H1 (cell line): ENCODE measurements at regions not wholly inside any gene's neighbourhood (a gene's known extent, or its start where the extent isn't known, plus 50 kb on each side); places are given as distances from the start of the nearest gene placed in this dataset.

ENCODE experiments used
- CTCF ChIA-PET: fragments of 300-600 bp; sonication (Branson Sonifier 250); formaldehyde crosslinking; loops from one replicate; lab custom pipeline; 2021; ENCODE audit not compliant: partially characterized antibody; lab: Charles Lee
- POLR2A ChIA-PET: fragments of 300-600 bp; sonication (Branson Sonifier 250); formaldehyde crosslinking; loops from one replicate; lab custom pipeline; 2021; ENCODE audit warnings: inconsistent platforms; ENCODE audit not compliant: partially characterized antibody; lab: Charles Lee
- DNase-seq, 2 experiments: peaks; one replicate each; pipeline versions ENCODE4 v3.0.0 to v3.0.0-alpha.2; 2010 to 2022; ENCODE audit warnings: low spot score in 2 of 2, low read depth in 1 of 2, mixed read lengths in 1 of 2
- FAIRE-seq: peaks from 2 replicates; lab custom pipeline; 2011; peaks lifted over from hg19 to GRCh38; lab: Jason Lieb, UNC
- H2AFZ ChIP-seq: 2 replicates; pipeline ENCODE4 v1.8.1; 2012; ENCODE audit warnings: low read length, inconsistent platforms
- H2AK5ac ChIP-seq: 2 replicates; pipeline ENCODE4 v1.6.1; 2013; ENCODE audit warnings: low read depth, low read length
- H2BK120ac ChIP-seq: replicated peaks from 2 replicates; pipeline ENCODE3; 2013; ENCODE audit warnings: low read depth, low read length, inconsistent platforms
- H2BK12ac ChIP-seq: 2 replicates; pipeline ENCODE4 v1.6.1; 2013; ENCODE audit warnings: low read depth, low read length
- H2BK15ac ChIP-seq: 2 replicates; pipeline ENCODE4 v1.6.1; 2013; ENCODE audit warnings: low read length
- H2BK20ac ChIP-seq: 2 replicates; pipeline ENCODE4 v1.6.1; 2013; ENCODE audit warnings: low read length
- H2BK5ac ChIP-seq: 2 replicates; pipeline ENCODE4 v1.6.1; 2013; ENCODE audit warnings: low read depth, low read length
- H3K14ac ChIP-seq: 2 replicates; pipeline ENCODE4 v1.6.1; 2013; ENCODE audit warnings: inconsistent platforms; ENCODE audit not compliant: insufficient read length
- H3K18ac ChIP-seq: 2 replicates; pipeline ENCODE4 v1.6.1; 2013; ENCODE audit warnings: low read length; ENCODE audit errors: extremely low read depth
- H3K23ac ChIP-seq: 2 replicates; pipeline ENCODE4 v1.6.1; 2013; ENCODE audit warnings: inconsistent platforms; ENCODE audit not compliant: insufficient read length
- H3K23me2 ChIP-seq: 2 replicates; pipeline ENCODE4 v1.6.1; 2013; ENCODE audit warnings: low read depth, low read length
- H3K27ac ChIP-seq: 2 replicates; pipeline ENCODE4 v1.6.1; 2011; ENCODE audit warnings: low read depth, low read length, inconsistent platforms
- H3K27me3 ChIP-seq, 4 experiments: replicated peaks in 1 of 4; 1 replicate in 1 of 4; 2 replicates in 3 of 4; pipeline versions ENCODE4 v1.6.1 to v1.8.1; 2011 to 2013; ENCODE audit warnings: low read length in 3 of 4, mild to moderate bottlenecking in 3 of 4, inconsistent platforms in 2 of 4, mixed read lengths in 2 of 4, moderate library complexity in 1 of 4; ENCODE audit not compliant: control insufficient read depth in 3 of 4, insufficient read depth in 3 of 4; ENCODE audit errors: extremely low read depth in 1 of 4
- H3K36me3 ChIP-seq, 4 experiments: 2 replicates each; pipeline versions ENCODE4 v1.6.1 to v1.8.1; 2011 to 2013; ENCODE audit warnings: mild to moderate bottlenecking in 4 of 4, low read length in 3 of 4, moderate library complexity in 2 of 4, control low read depth in 1 of 4, inconsistent platforms in 1 of 4; ENCODE audit not compliant: insufficient read depth in 4 of 4, control insufficient read depth in 2 of 4
- H3K4ac ChIP-seq: replicated peaks from 2 replicates; pipeline ENCODE3; 2013; ENCODE audit warnings: low read length, low read depth, mixed read lengths, inconsistent platforms; ENCODE audit not compliant: insufficient read length
- H3K4me1 ChIP-seq, 4 experiments: replicated peaks in 1 of 4; 1 replicate in 1 of 4; 2 replicates in 3 of 4; pipeline versions ENCODE4 v1.6.1 to v1.8.1; 2011 to 2013; ENCODE audit warnings: low read length in 3 of 4, inconsistent platforms in 2 of 4, mixed read lengths in 1 of 4; ENCODE audit not compliant: insufficient read depth in 4 of 4, control insufficient read depth in 3 of 4
- H3K4me2 ChIP-seq, 2 experiments: 2 replicates each; pipeline versions ENCODE4 v1.6.1 to v1.8.1; 2011 to 2013; ENCODE audit warnings: low read depth in 2 of 2, low read length in 2 of 2, control low read depth in 1 of 2, inconsistent platforms in 1 of 2, mild to moderate bottlenecking in 1 of 2; ENCODE audit not compliant: insufficient read depth in 1 of 2
- H3K4me3 ChIP-seq, 4 experiments: fragments of 200-600, 300-600 bp in 1 of 4; sonication (generic), shearing (Covaris generic), sonication (Bioruptor Twin) in 1 of 4; 2 replicates each; pipeline versions ENCODE4 v1.5.1 to v1.8.1; 2011 to 2016; ENCODE audit warnings: low read length in 4 of 4, low read depth in 3 of 4, control low read depth in 2 of 4, inconsistent platforms in 2 of 4, mild to moderate bottlenecking in 2 of 4, mixed read lengths in 1 of 4, moderate library complexity in 1 of 4; ENCODE audit not compliant: insufficient read depth in 2 of 4; ENCODE audit errors: extremely low read depth in 1 of 4
- H3K56ac ChIP-seq: replicated peaks from 2 replicates; pipeline ENCODE3; 2013; ENCODE audit warnings: low read depth, mild to moderate bottlenecking, mixed read lengths, low read length, inconsistent platforms; ENCODE audit not compliant: insufficient read length
- H3K79me1 ChIP-seq: 2 replicates; pipeline ENCODE4 v1.6.1; 2013; ENCODE audit warnings: low read depth, low read length, control low read depth
- H3K79me2 ChIP-seq, 2 experiments: 2 replicates each; pipeline versions ENCODE4 v1.6.1 to v1.8.1; 2012 to 2013; ENCODE audit warnings: low read length in 2 of 2, mild to moderate bottlenecking in 2 of 2, inconsistent platforms in 1 of 2; ENCODE audit not compliant: insufficient read depth in 2 of 2, control insufficient read depth in 1 of 2
- H3K9ac ChIP-seq, 4 experiments: replicated peaks in 1 of 4; 1 replicate in 1 of 4; 2 replicates in 3 of 4; pipeline versions ENCODE4 v1.6.1 to v1.8.1; 2011 to 2013; ENCODE audit warnings: low read depth in 3 of 4, low read length in 3 of 4, control low read depth in 2 of 4, mild to moderate bottlenecking in 2 of 4, moderate library complexity in 2 of 4, inconsistent platforms in 1 of 4; ENCODE audit errors: extremely low read depth in 1 of 4
- H3K9me3 ChIP-seq, 2 experiments: 2 replicates each; pipeline versions ENCODE4 v1.6.1 to v1.8.1; 2012 to 2013; ENCODE audit warnings: mild to moderate bottlenecking in 2 of 2, moderate library complexity in 2 of 2, control low read depth in 1 of 2, inconsistent platforms in 1 of 2, low read depth in 1 of 2, low read length in 1 of 2, mixed read lengths in 1 of 2; ENCODE audit not compliant: insufficient read depth in 2 of 2
- H4K20me1 ChIP-seq, 2 experiments: replicated peaks in 1 of 2; 2 replicates each; pipeline versions ENCODE3 to v1.8.1; 2011 to 2013; ENCODE audit warnings: inconsistent platforms in 2 of 2, low read length in 2 of 2, mild to moderate bottlenecking in 1 of 2; ENCODE audit not compliant: insufficient read depth in 2 of 2, control insufficient read depth in 1 of 2
- H4K5ac ChIP-seq: 2 replicates; pipeline ENCODE4 v1.6.1; 2013; ENCODE audit warnings: low read length, low read depth, mixed read lengths, inconsistent platforms; ENCODE audit not compliant: insufficient read length
- H4K8ac ChIP-seq: 2 replicates; pipeline ENCODE4 v1.8.0; 2013; ENCODE audit warnings: mild to moderate bottlenecking, moderate library complexity, low read length, inconsistent platforms; ENCODE audit not compliant: insufficient read depth; ENCODE audit errors: extremely low read depth
- H4K91ac ChIP-seq: replicated peaks from 2 replicates; pipeline ENCODE3; 2013; ENCODE audit warnings: low read length, mixed read lengths, inconsistent platforms; ENCODE audit not compliant: insufficient read length
- CEBPB ChIP-seq: IDR thresholded peaks from 2 replicates; pipeline ENCODE4 v1.6.1; 2012; ENCODE audit warnings: low read depth, low read length
- JUN ChIP-seq: IDR thresholded peaks from 2 replicates; pipeline ENCODE4 v1.6.1; 2011; ENCODE audit warnings: low read depth, mild to moderate bottlenecking, improper control_type of control experiment, low read length
- KDM4A ChIP-seq: IDR thresholded peaks from one replicate; pipeline ENCODE4 v1.7.1; 2012; ENCODE audit warnings: low read depth, mild to moderate bottlenecking, moderate library complexity, low read length, inconsistent platforms; ENCODE audit not compliant: severe bottlenecking
- SAP30 ChIP-seq: fragments of 300-600 bp; sonication (generic); IDR thresholded peaks from 2 replicates; pipeline ENCODE4 v1.7.1; 2012; ENCODE audit warnings: low read length, moderate library complexity, mild to moderate bottlenecking, inconsistent platforms; ENCODE audit not compliant: insufficient read depth, insufficient replicate concordance
- SP1 ChIP-seq: IDR thresholded peaks from 2 replicates; pipeline ENCODE4 v1.6.1; 2011; ENCODE audit warnings: low read depth, low read length
- USF2 ChIP-seq: IDR thresholded peaks from 2 replicates; pipeline ENCODE4 v1.6.1; 2011; ENCODE audit warnings: low read length, improper control_type of control experiment
- WGBS, 2 experiments: shearing (Covaris generic) in 1 of 2; methylation state at CpG; one replicate each; pipeline versions ENCODE4 v1.1.6 to v1.1.7; 2013 to 2015; ENCODE audit warnings: low lambda C conversion rate in 2 of 2, mixed read lengths in 2 of 2, inconsistent platforms in 1 of 2, low coverage in 1 of 2, missing lambda C conversion rate in 1 of 2; ENCODE audit not compliant: insufficient replicate concordance in 2 of 2, insufficient coverage in 1 of 2, insufficient read length in 1 of 2; ENCODE audit errors: extremely low coverage in 1 of 2, missing lambda C conversion rate in 1 of 2; 5-methylcytosine and 5-hydroxymethylcytosine counted together

- no peak overlapping the region for H4K5ac ChIP-seq
- H3K4ac ChIP-seq = no peak overlapping the region
- no peak overlapping the region for H4K8ac ChIP-seq
- no peak overlapping the region for H3K23ac ChIP-seq
- no peaks in the 10 kb centered on the region for H3K36me3 ChIP-seq
- no peak overlapping the region for H2BK12ac ChIP-seq
- H4K20me1 ChIP-seq = no peaks in the 10 kb centered on the region
- DNase-seq (no peak), FAIRE-seq (no peak)
- H2BK120ac ChIP-seq = peak overlapping the region; percentile 38
- CTCF ChIA-PET = interaction anchor here (0.6 to 1.2 kb wide), 2 partner anchors 105 to 365 kb away, joined by 3 to 4 read pairs; no protein-coding TSS in a partner anchor
- H3K14ac ChIP-seq = no peak overlapping the region
- no peak for TF ChIP-seq USF2
- TF ChIP-seq KDM4A = no peak
- no peak for TF ChIP-seq SP1
- no peak for TF ChIP-seq JUN
- no peak for TF ChIP-seq SAP30
- TF ChIP-seq CEBPB = no peak
- no peak overlapping the region for H3K56ac ChIP-seq
- H2AFZ ChIP-seq = peak overlapping the region; percentile 76
- H4K91ac ChIP-seq = peak overlapping the region; percentile 68
- no peak overlapping the region for H3K4me3 ChIP-seq
- no peak overlapping the region for H3K27ac ChIP-seq
- H2BK5ac ChIP-seq = peak overlapping the region; percentile 15; the same call in 1 of the 2 replicates
- no peaks in the 10 kb centered on the region for H3K27me3 ChIP-seq
- H3K4me1 ChIP-seq = peaks cover 0 to 4% (median 0%) of the 10 kb centered on the region in 4 experiments; a peak in 1 of 7 replicates
- POLR2A ChIA-PET = no interaction called here
- no peak overlapping the region for H3K4me2 ChIP-seq
- H3K9me3 ChIP-seq = peaks cover 0 to 10% of the 10 kb centered on the region in 2 experiments; a peak in 1 of 4 replicates
- H3K9ac ChIP-seq = no peak overlapping the region
- H3K18ac ChIP-seq = peak overlapping the region; percentile 89
- no peaks in the 10 kb centered on the region for H3K79me2 ChIP-seq
- peak overlapping the region; percentile 24; the same call in 1 of the 2 replicates for H2AK5ac ChIP-seq
- peak overlapping the region; percentile 96; the same call in 1 of the 2 replicates for H2BK20ac ChIP-seq
- no peaks in the 10 kb centered on the region for H3K79me1 ChIP-seq
- H2BK15ac ChIP-seq = no peak overlapping the region
- H3K23me2 ChIP-seq = no peaks in the 10 kb centered on the region
- WGBS, 2 experiments = 83% methylated on average over 5 of the region's 5 CpGs; no CpG with 5 or more reads in 1 of the 2 experiments
Measured at GRCh38 chr2:62404913-62405312, 101.1 kb downstream of the TMEM17 start.
